ENCODE measurements at regions not wholly inside any gene's neighbourhood (a gene's known extent, or its start where the extent isn't known, plus 50 kb on each side); places are given as distances from the start of the nearest gene placed in this dataset.

GRCh38 chr12:39224971-39225370 lies 217.9 kb downstream of the KIF21A start:
- Histone ChIP-seq H3K36me3 (ENCODE audit: control insufficient read depth in 2 of 2, extremely low read depth in 1 of 2, insufficient read depth in 2 of 2, low read length in 2 of 2) (no peaks in the 10 kb centered on the region), H3K9me3 (replicated peaks; ENCODE audit: control insufficient read depth, insufficient read depth, low read length) (no peaks in the 10 kb centered on the region), H3K9ac (replicated peaks; ENCODE audit: extremely low read depth, insufficient read depth, low read length) (no peak overlapping the region), H3K79me2 (ENCODE audit: control insufficient read depth, insufficient read depth, low read length) (no peaks in the 10 kb centered on the region), H3K9me1 (replicated peaks; ENCODE audit: control insufficient read depth, extremely low read depth, insufficient read depth, low read length) (no peaks in the 10 kb centered on the region), H2AFZ (ENCODE audit: low read depth, low read length) (no peak overlapping the region), H3K4me3 (replicated peaks in 1 of 3; ENCODE audit: insufficient read depth in 1 of 3, low read depth in 1 of 3, low read length in 3 of 3) (no peak overlapping the region), H3K27ac (ENCODE audit: insufficient read depth, low read depth, low read length) (no peak overlapping the region), H3K4me1 (ENCODE audit: control insufficient read depth, extremely low read depth, insufficient read depth, low read length) (no peaks in the 10 kb centered on the region), H4K20me1 (replicated peaks; ENCODE audit: control insufficient read depth, extremely low read depth, insufficient read depth, low read length) (no peaks in the 10 kb centered on the region), H3K27me3 (ENCODE audit: control insufficient read depth in 2 of 2, insufficient read depth in 2 of 2, low read length in 2 of 2) (peaks cover 0 to 3% of the 10 kb centered on the region in 2 experiments), H3K4me2 (ENCODE audit: insufficient read depth, low read length) (no peak overlapping the region)
- no peak for FAIRE-seq
- intact Hi-C loops (cut with micrococcal nuclease), result no loop called here
- dilution Hi-C loops (cut with MboI; ENCODE audit: extremely low pct_ligation_motif_present, low sequenced_read_pairs), result no loop called here
- DNase-seq (ENCODE audit: low read depth, low spot score), result no peak
- CTCF ChIA-PET, result no interaction called here
- BruUV-seq (replicated peaks), result no TSS peak
- TF ChIP-seq EZH2 (IDR thresholded peaks at IDR 0.05; ENCODE audit: borderline replicate concordance, low read depth, low read length, severe bottlenecking) (no peak), GATA2 (IDR thresholded peaks at IDR 0.05; ENCODE audit: insufficient read depth, insufficient read length, low read depth, low read length) (no peak), FOS (IDR thresholded peaks at IDR 0.05; ENCODE audit: borderline replicate concordance, insufficient read depth, low read length) (no peak)
- POLR2A ChIA-PET, result no interaction called here

GRCh38 chr12:39205969-39206368 lies 237.0 kb downstream of the KIF21A start:
- Histone ChIP-seq H3K9me3 (replicated peaks; ENCODE audit: control insufficient read depth, insufficient read depth, low read length) (no peaks in the 10 kb centered on the region), H3K4me3 (replicated peaks in 1 of 3; ENCODE audit: insufficient read depth in 1 of 3, low read depth in 1 of 3, low read length in 3 of 3) (no peak overlapping the region), H2AFZ (ENCODE audit: low read depth, low read length) (no peak overlapping the region), H3K27me3 (ENCODE audit: control insufficient read depth in 2 of 2, insufficient read depth in 2 of 2, low read length in 2 of 2) (peaks cover 3 to 5% of the 10 kb centered on the region in 2 experiments), H3K4me1 (ENCODE audit: control insufficient read depth, extremely low read depth, insufficient read depth, low read length) (no peaks in the 10 kb centered on the region), H3K27ac (ENCODE audit: insufficient read depth, low read depth, low read length) (no peak overlapping the region), H3K36me3 (ENCODE audit: control insufficient read depth in 2 of 2, extremely low read depth in 1 of 2, insufficient read depth in 2 of 2, low read length in 2 of 2) (no peaks in the 10 kb centered on the region), H3K9ac (replicated peaks; ENCODE audit: extremely low read depth, insufficient read depth, low read length) (no peak overlapping the region), H3K4me2 (ENCODE audit: insufficient read depth, low read length) (no peak overlapping the region), H3K9me1 (replicated peaks; ENCODE audit: control insufficient read depth, extremely low read depth, insufficient read depth, low read length) (no peaks in the 10 kb centered on the region), H4K20me1 (replicated peaks; ENCODE audit: control insufficient read depth, extremely low read depth, insufficient read depth, low read length) (no peaks in the 10 kb centered on the region), H3K79me2 (ENCODE audit: control insufficient read depth, insufficient read depth, low read length) (no peaks in the 10 kb centered on the region)
- dilution Hi-C loops (cut with MboI; ENCODE audit: extremely low pct_ligation_motif_present, low sequenced_read_pairs), result no loop called here
- no peak for DNase-seq (ENCODE audit: low read depth, low spot score)
- intact Hi-C loops (cut with micrococcal nuclease), result no loop called here
- POLR2A ChIA-PET, result no interaction called here
- no TSS peak for BruUV-seq (replicated peaks)
- FAIRE-seq, result no peak
- TF ChIP-seq FOS (IDR thresholded peaks at IDR 0.05; ENCODE audit: borderline replicate concordance, insufficient read depth, low read length), result no peak
- TF ChIP-seq EZH2 (IDR thresholded peaks at IDR 0.05; ENCODE audit: borderline replicate concordance, low read depth, low read length, severe bottlenecking), result no peak
- TF ChIP-seq GATA2 (IDR thresholded peaks at IDR 0.05; ENCODE audit: insufficient read depth, insufficient read length, low read depth, low read length), result no peak
- TF ChIP-seq POLR2A (IDR thresholded peaks at IDR 0.05; ENCODE audit: low read depth, low read length), result no peak
- TF ChIP-seq POLR2AphosphoS5 (IDR thresholded peaks at IDR 0.05; ENCODE audit: insufficient read depth, low read depth, low read length), result no peak
- no peak for TF ChIP-seq CTCF (IDR thresholded peaks at IDR 0.05; ENCODE audit: extremely low read depth in 1 of 2, insufficient read depth in 1 of 2, low read depth in 1 of 2, low read length in 2 of 2)
- TF ChIP-seq MAX (IDR thresholded peaks at IDR 0.05; ENCODE audit: insufficient read depth, insufficient read length), result no peak
- TF ChIP-seq JUN (IDR thresholded peaks at IDR 0.05; ENCODE audit: borderline replicate concordance, insufficient read depth, insufficient read length, low read depth), result no peak
- CTCF ChIA-PET, result no interaction called here

Measured in endothelial cell of umbilical vein (primary cell).